Effector CD8-positive, alpha-beta T cell (primary cell): ENCODE measurements at regions not wholly inside any gene's neighbourhood (a gene's known extent, or its start where the extent isn't known, plus 50 kb on each side); places are given as distances from the start of the nearest gene placed in this dataset.

Source experiments
- DNase-seq: peaks from one replicate; lab custom pipeline; 2025; lab: John Stamatoyannopoulos, UW

- peak; percentile 46 for DNase-seq
These were observed 51.2 kb upstream of the ULK4 start for GRCh38 chr3:42012935-42013690.

GRCh38 chr3:42012383-42012934 is 50.6 kb upstream of the ULK4 start:
- no peak for DNase-seq
